HG02973 (cell line): ENCODE measurements at regions not wholly inside any gene's neighbourhood (a gene's known extent, or its start where the extent isn't known, plus 50 kb on each side); places are given as distances from the start of the nearest gene placed in this dataset.
"Not testable (repeated sequence)": the region's sequence is repeated elsewhere in the genome, so short reads cannot be mapped to it uniquely, and the experiment has no call there.

ENCODE experiments used
- ATAC-seq: cut with Tn5 transposase; IDR thresholded peaks from one replicate; pipeline ENCODE4 v1.9.1; 2021; ENCODE audit warnings: moderate library complexity; ENCODE audit not compliant: unreplicated experiment

DNA sequence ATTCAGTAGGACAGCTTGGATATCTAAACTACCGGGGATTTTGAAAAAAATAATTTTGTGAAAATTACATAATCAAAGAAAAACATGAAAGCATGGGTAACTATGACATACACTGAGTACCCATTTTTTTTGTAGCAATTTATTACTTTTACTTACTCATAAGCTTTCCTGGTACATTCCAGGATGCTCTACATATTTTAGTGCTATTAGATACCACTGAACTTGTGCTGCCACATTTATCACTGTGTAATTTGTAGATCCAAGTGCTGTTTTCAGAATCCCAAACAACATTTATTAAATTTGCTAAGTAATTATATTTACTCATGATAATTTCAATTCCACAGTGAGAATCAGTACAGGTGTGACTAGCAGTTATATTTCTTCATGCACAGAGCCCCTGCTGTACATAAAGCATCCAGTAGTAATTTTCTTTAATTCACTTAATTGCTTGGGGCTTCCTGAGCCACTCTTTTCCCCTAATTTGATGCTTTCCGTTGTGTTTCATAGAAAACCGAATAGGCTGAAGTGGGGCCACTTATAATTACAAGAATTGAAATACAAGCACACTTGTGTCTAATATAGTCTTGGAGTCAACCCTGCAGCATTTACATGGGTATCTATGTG, 2254.4 kb downstream of the ARAP2 start:
- no peak for ATAC-seq

DNA sequence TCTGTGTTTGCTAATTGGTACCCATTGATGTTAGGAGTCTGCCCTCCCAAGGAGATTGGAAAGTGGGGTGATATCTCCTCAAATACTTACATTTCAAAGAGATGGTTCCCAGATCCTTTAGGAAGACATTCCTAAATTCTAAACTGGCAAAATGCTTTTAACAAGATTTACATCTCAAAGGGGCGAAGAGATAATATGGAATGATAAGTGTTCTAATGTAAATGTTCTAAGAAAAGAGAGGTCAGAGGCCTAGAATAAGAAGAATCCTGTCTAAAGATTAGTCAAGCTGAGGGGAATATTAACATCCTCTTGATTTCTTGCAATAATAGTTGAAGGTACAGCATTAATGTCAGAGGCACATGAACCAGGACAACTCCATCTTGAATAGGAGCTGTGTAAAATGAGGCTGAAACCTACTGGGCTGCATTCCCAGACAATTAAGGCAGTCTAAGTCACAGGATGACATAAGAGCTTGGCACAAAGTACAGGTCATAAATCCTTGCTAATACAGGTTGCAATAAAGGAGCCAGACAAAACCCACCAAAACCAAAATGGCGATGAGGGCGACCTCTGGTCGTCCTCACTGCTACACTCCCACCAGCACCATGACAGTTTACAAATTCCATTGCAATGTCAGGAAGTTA, 2248.1 kb downstream of the ARAP2 start:
- ATAC-seq = no peak

DNA sequence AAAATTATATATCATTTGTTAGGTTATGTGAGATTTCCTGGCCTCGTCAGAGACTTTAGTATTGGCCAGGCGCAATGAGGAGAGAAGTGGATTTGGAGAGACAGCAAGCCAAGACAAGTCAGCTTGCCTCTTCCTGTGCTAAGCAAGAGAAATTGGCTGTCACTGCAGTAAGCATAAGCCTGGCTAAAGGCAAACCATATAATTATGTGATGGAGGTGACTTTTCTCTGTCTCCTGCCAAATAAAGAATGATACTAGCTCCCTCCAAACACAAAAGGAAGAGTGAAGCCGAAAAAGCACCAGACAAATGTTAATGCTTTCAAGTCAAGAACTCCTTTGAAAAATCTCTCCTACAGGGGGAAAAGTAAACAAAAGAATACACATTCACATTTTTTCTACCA, 2246.0 kb downstream of the ARAP2 start:
- ATAC-seq = no peak

DNA sequence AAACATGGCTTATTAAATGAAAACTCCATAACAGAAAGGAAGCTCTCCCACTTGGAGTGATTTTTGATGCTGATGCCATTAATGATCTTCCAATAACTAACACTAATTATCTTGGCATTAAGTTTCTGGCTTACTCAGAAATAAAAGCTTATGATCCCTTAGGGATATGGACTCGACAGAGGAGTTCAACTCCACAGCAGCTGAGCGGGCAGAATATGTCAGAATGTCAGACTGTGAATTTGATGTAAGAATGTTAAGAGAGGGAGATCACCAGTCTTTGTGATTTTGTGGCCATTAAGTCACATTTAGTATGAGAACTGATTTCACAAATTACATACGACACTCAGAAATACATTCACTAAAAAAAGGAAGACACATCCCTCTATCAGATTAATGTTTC, 2244.0 kb downstream of the ARAP2 start:
- ATAC-seq = no peak

DNA sequence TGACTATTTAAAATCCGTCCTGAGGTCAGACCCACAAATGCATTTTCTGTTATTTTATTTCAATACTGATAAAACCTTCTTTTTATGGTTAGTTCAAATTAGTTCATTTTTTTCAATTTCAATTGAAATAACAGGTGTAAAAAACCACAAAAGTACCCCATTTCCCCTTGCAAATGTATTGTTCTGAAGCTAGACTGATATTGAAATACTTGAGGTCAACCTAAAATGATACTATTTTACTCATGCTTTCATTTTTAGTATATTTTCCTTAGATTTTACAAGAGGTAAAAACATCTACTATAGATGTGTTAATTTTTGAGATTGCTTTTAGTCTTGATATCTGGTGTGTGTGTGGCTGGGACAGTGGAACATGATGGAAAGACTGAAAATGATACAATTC, 2237.8 kb downstream of the ARAP2 start:
- ATAC-seq = not testable (repeated sequence)

DNA sequence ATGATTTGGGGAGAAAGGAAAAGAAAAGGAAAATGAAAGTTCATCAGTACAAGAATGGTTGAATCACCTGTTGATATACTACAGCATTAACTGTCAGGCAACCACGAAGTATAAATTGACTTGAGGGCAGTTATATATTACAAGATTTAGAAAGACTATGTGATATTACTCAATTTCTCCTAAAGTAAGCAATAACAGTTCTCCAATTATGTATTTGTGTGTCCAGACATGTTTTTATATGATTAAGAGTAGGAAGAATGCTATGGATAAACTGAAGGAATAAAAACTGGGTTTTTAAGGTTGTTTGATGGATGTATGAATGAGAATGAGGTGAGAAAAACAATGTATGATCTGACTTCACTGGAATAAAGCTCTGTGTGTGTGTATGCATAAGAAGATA, 2234.4 kb downstream of the ARAP2 start:
- no peak for ATAC-seq

DNA sequence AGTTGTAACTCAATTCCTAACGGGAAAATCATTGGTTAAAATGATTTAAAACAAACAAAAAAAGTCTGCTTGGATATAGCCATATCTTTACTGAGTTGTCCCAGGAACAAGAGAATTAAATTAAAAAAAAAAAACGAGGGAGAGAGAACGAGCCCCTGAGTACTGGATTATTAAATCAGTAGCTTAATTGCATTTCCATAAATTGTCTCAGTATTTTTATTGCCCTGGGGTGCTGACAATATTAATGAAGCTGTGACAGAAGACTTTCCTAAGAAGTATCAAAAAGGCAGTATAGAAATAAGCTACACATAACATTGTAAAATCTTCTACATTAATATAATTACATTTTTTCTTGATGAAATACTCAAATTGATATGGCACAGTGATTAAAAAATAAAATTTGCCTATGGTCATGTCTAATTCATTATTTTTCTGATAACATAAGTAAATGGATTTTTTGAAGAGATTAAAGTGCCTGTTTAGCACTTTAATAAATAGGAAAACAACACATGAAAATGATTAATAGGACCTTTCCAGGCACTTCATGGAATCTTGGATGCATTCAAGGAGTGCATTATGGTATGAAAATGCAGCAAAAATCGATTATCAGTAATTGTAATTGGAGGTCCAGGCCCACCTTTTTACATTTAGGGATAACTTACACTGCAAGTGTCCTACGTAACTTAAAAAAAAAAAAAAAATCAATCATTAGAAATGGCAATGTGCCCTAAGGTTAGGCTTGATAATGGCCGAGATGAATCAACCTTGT, 2233.4 kb downstream of the ARAP2 start:
- no peak for ATAC-seq

DNA sequence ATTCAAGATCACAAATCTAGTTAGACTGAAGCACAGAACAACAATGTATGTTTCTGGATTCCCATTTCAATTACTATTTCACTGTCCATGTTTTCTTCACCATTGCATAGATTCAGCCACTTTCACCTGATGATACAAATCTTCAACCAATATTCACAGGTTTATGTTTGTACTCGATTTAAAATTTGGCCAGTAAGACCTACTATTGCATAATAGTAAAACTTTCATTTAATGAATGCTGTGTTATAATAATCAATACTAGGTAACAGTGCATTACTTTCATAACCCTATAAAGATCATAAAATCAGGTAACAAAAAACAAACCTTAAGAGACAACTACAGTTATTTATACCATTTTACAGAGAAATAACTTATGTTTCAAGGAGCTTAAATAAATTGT, 2209.1 kb downstream of the ARAP2 start:
- ATAC-seq = no peak

DNA sequence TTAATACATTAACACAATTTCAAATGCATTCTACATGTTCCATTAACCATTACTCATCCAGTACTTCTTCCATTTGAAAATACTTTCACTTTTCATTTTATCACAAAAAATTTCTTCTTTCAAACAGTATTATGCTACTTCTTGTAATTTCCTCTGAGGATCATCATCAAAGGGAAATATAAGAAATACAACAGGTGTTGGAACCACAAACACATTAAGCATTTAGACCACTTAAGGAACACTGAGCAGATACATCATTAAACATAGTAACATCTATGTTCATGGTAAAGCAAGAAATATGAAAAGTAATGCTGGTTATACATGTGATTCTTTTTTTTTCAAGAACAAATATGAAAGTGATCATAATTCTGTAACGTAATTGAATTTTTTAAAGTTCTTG, 2207.0 kb downstream of the ARAP2 start:
- ATAC-seq = no peak

DNA sequence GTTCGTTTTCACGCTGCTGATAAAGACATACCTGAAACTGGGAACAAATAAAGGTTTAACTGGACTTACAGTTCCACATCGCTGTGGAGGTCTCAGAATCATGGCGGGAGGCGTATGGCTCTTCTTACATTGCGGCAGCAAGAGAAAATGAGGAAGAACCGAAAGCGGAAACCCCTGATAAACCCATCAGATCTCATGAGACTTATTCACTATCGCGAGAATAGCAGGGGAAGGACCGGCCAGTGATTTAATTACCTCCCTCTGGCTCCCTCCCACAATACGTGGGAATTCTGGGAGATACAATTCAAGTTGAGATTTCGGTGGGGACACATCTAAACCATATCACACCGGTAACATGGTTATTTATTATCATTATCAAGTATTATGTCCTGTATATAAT, 2204.5 kb downstream of the ARAP2 start:
- no peak for ATAC-seq

DNA sequence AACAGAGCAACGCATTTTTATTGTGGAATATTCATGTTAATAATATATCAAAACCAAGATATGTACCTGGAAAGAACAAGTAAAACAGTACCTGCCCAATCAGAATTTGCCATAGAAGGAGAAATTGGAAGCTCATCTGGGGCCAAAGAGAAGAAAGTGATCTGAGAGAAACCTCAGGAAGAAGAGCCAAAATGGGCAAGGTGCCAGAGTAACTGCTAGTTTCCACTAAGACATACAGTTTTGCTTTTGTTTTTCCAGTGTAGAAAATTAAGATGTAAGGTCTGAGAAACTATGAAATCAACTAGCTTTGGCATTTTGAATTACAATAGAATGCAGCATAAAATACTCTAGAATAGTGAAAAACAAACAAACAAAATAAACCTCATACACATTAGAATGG, 2201.2 kb downstream of the ARAP2 start:
- no peak for ATAC-seq

DNA sequence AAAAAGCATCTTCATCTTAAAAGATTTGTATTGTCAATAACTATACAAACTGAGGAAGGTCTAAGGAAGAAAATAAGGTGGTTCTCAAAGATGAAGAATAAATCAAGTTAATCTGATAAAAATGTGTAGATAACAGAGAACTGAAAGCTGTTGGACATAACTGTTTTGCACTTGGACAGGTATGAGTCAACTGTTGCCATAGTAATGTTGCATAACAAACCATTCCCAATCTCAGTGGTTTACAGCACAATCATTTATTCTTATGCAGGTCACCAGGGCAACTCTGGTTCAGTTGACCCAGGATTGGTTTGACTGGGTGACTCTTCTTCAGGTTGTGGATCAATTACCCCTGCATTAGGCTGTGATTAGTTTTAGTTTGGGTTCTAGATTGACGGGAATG, 2197.7 kb downstream of the ARAP2 start:
- no peak for ATAC-seq

DNA sequence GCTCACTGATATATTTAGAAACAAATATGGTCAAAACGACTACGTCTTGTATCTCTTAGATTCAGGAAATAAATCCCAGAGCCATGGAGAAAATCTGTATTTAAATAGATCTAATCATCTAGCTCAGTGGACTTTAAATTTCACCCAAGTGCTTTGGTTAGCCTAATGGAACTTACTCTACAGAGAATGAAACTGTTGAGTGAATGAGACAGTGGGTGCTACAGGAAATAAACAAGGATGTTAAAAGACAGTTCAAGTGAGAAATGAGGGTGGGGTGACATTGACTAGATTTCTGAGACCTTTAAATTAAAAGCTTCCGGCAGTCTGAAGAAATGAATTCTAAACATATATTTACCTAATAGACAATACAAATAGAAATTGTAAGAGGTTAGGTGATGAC, 2197.0 kb downstream of the ARAP2 start:
- ATAC-seq = no peak

DNA sequence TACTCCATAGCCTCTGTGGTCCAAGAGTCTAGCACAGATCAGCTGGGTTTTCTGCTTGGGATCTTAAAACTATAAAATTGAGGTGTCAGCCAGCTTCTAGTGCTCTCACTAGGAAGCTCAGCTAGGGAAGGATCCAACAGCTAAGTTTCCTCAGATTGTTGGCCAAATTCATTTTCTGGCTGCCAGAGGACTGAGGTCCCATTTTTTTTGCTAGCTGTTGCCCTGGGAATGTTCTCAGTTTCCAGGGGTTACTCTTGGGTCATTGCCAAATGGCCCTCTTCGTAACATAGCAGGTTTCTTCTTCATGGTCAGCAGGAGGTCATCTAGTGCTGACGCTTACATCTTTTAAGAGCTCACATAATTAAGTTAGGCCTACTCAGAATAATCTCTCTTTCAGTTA, 2178.2 kb downstream of the ARAP2 start:
- no peak for ATAC-seq

DNA sequence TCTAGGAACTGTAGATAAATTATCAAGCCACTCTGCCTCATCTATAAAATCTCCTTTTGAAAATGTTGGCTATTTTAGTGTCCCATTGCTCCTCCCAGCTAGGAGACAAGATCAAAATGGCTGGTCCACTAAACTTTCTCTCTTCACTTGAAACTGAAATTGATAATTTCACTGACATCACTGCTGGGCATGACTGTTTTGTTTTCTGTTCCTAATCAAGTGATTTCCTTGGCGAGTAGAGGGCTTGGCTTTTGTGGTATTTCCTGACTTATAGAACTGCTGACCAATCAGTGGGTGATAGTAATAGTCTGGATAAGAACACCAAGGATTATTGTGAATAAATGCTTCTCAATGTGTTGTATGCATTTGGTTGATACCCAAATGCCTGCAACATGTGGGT, 2152.9 kb downstream of the ARAP2 start:
- no peak for ATAC-seq

DNA sequence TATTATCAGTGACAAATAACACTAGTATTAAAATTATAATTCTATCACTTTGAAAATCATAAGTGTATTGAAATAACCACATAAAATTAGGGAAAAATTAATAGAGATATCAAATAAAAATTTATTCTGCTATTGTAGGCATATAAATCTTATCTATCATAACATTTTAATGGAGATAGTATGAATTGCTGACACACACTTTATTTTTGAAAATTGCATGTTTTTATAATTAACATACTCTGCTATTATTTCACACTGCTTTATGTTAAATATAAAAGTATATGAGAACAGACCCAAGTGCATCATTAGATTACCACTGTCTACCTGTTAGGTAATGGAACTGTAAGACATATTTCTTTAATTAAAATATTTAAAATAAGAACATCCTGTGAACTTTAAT, 2150.2 kb downstream of the ARAP2 start:
- no peak for ATAC-seq

DNA sequence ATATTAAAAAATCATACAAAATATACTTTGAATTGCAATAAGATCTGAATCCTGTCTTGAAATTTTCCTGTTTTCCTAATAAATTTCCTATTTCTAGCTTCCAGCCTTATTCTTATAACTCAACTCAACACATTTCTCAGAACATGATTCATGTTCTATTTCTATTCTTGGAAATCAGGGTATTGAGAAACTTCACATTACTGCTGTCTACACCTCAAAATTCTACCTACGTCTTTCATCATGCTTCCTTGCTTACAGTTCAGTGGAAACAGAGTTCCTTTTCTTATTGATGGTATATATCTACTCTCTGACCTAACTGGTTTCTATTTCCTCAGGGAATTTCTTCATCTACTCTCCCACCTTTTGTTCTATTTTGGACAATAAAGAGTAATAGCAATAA, 2139.0 kb downstream of the ARAP2 start:
- ATAC-seq = no peak

DNA sequence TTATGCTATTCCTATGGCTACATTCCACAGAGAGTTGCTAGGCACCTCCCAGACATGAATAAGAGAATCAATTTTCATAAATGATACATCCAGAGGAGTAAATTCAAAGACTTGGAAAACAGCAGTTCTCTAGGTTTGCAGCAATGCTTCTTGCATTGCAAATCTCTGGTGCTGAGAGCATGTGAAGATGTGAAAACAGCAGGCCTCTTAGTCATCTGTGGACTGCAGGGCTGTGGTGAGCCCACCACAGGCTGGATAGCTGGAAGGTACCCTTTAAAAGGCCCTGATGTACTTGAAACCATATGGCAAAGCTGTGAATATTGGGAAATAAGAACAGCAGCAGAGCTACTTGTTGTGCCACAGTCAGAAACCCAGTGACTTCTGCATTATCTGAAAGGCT, 2135.9 kb downstream of the ARAP2 start:
- no peak for ATAC-seq

DNA sequence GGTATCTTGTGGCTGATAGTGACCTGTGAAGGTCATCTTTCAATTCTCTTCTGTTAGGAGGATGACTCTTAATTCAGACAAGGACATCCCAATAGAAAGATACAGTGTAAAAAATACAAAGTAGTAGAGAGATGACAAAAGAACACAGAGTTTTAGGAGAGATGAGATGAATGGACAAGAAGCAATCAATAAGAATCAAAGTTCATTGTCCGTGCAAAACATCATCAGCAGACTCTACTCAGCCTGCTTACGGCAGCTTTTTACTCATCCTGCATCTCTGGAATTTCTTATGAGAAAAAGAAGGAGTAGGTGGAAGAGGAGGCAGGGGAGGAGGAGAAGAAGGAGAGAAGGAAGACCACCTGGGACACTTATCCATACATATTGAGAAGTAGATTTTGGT, 2131.7 kb downstream of the ARAP2 start:
- ATAC-seq = no peak

DNA sequence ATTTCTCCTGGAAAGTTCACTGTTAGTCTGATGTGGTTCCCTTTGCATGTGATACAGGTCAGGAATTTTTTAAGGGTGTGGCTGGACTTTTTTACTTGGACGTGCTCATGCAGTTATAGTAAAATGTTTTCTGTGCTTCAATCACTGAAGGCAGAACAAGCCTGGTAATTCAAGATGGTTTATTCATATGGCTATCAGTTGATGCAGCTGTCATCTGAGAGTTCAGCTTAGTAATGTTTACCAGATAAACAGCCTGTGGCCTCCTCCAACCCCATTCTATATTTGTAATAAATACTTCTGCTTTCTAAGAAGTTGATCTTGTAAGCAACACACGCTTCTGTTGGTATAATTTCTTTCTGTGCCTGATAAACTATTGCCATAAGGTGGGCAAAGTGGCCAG, 2105.9 kb downstream of the ARAP2 start:
- no peak for ATAC-seq

DNA sequence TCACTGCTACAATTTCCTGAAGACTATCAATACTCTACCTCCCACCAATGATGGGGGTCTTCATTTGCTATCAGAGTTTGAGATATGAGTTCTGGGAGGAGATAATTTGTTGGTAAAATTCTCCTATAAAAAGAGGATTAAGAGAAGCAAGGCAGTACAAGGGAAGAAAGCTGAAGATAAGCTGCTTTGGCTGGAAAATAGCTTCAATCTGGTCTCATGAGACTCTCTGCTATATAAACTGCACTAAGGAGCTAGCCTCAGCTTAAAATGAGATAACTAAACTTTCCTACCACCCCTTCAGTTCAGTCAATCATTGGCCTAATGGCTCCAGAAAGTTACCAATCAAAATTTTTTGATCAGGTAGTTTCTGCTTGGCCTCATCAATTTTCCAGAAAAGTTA, 2105.0 kb downstream of the ARAP2 start:
- ATAC-seq = no peak

DNA sequence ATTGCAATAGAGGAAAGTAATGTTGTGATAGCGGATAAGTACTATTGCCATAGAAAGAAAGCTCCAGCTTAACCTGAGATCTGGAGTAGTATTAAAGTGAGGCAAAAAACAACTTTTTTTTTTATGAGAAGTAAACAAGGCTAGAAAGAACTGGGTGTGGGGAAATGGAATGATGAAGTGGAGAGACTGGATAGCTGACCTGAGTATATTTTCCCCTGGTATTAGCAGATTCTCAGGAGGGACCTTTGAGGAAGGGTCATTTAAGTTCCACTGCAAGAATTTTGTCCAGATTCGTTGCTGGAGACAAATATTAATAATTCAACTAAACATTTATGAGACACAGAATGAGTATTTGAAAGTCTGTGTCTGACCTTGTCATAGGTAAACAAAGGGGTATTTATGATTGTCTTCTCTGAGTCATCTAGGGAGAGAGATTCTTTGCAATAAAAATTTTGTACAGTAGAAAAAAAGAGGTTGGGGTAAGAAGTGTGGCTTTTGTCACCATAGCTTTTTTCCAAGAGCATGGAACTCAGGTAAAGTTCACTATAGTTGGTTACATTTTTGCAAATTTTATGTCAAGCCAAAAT, 2095.9 kb downstream of the ARAP2 start:
- no peak for ATAC-seq
